Skeletal muscle satellite cell (primary cell): ENCODE measurements at regions not wholly inside any gene's neighbourhood (a gene's known extent, or its start where the extent isn't known, plus 50 kb on each side); places are given as distances from the start of the nearest gene placed in this dataset.

Experiments used
- H3K27me3 ChIP-seq: 2 replicates; pipeline ENCODE4 v1.7.0; 2013; ENCODE audit warnings: low read length; ENCODE audit not compliant: control insufficient read depth, insufficient read depth
- H3K36me3 ChIP-seq: 2 replicates; pipeline ENCODE4 v1.7.0; 2013; ENCODE audit warnings: mild to moderate bottlenecking, control low read depth, low read length; ENCODE audit not compliant: insufficient read depth
- H3K4me1 ChIP-seq: 2 replicates; pipeline ENCODE4 v1.7.0; 2013; ENCODE audit warnings: low read length; ENCODE audit not compliant: control insufficient read depth, insufficient read depth
- H3K4me2 ChIP-seq: 2 replicates; pipeline ENCODE4 v1.7.0; 2013; ENCODE audit warnings: mild to moderate bottlenecking, low read length
- H3K4me3 ChIP-seq: 2 replicates; pipeline ENCODE4 v1.7.0; 2013; ENCODE audit warnings: low read length
- H3K9ac ChIP-seq: 2 replicates; pipeline ENCODE4 v1.7.0; 2013; ENCODE audit warnings: mild to moderate bottlenecking, low read depth, low read length, moderate library complexity
- H3K9me3 ChIP-seq: replicated peaks from 2 replicates; pipeline ENCODE4 v1.7.0; 2013; ENCODE audit warnings: mild to moderate bottlenecking, control low read depth, low read length

- Histone ChIP-seq H3K27me3 (no peaks in the 10 kb centered on the region), H3K36me3 (no peaks in the 10 kb centered on the region), H3K4me1 (no peaks in the 10 kb centered on the region), H3K9me3 (no peaks in the 10 kb centered on the region), H3K4me3 (no peak overlapping the region), H3K4me2 (no peak overlapping the region), H3K9ac (no peak overlapping the region)
Measured at GRCh38 chr13:107907065-107907805, 308.1 kb downstream of the LIG4 start.

- no peak overlapping the region for H3K4me2 ChIP-seq
- H3K9ac ChIP-seq = no peak overlapping the region
- H3K4me3 ChIP-seq = no peak overlapping the region
- no peaks in the 10 kb centered on the region for H3K36me3 ChIP-seq
- H3K27me3 ChIP-seq = no peaks in the 10 kb centered on the region
- no peaks in the 10 kb centered on the region for H3K4me1 ChIP-seq
- no peaks in the 10 kb centered on the region for H3K9me3 ChIP-seq
Measured at GRCh38 chr13:107906131-107906530, 309.2 kb downstream of the LIG4 start.

- H3K9ac ChIP-seq = no peak overlapping the region
- no peaks in the 10 kb centered on the region for H3K4me1 ChIP-seq
- no peaks in the 10 kb centered on the region for H3K27me3 ChIP-seq
- H3K4me2 ChIP-seq = no peak overlapping the region
- no peaks in the 10 kb centered on the region for H3K9me3 ChIP-seq
- no peak overlapping the region for H3K4me3 ChIP-seq
- H3K36me3 ChIP-seq = no peaks in the 10 kb centered on the region
Measured at GRCh38 chr13:107901996-107902562, 313.3 kb downstream of the LIG4 start.

- Histone ChIP-seq H3K9me3 (no peaks in the 10 kb centered on the region), H3K4me1 (no peaks in the 10 kb centered on the region), H3K9ac (no peak overlapping the region), H3K4me2 (no peak overlapping the region), H3K36me3 (no peaks in the 10 kb centered on the region), H3K27me3 (no peaks in the 10 kb centered on the region), H3K4me3 (no peak overlapping the region)
Measured at GRCh38 chr13:107901230-107901629, 314.1 kb downstream of the LIG4 start.

GRCh38 chr13:107900775-107901174, 314.6 kb downstream of the LIG4 start:
- no peak overlapping the region for H3K4me3 ChIP-seq
- H3K4me1 ChIP-seq = no peaks in the 10 kb centered on the region
- no peaks in the 10 kb centered on the region for H3K27me3 ChIP-seq
- H3K9me3 ChIP-seq = no peaks in the 10 kb centered on the region
- no peak overlapping the region for H3K4me2 ChIP-seq
- no peaks in the 10 kb centered on the region for H3K36me3 ChIP-seq
- H3K9ac ChIP-seq = no peak overlapping the region

GRCh38 chr13:107886118-107886517, 329.2 kb downstream of the LIG4 start:
- no peak overlapping the region for H3K4me2 ChIP-seq
- H3K9me3 ChIP-seq = peaks cover 3% of the 10 kb centered on the region
- no peak overlapping the region for H3K9ac ChIP-seq
- H3K27me3 ChIP-seq = no peaks in the 10 kb centered on the region
- no peaks in the 10 kb centered on the region for H3K4me1 ChIP-seq
- H3K4me3 ChIP-seq = no peak overlapping the region
- H3K36me3 ChIP-seq = no peaks in the 10 kb centered on the region

- Histone ChIP-seq H3K4me2 (no peak overlapping the region), H3K36me3 (no peaks in the 10 kb centered on the region), H3K4me1 (no peaks in the 10 kb centered on the region), H3K9me3 (peaks cover 3% of the 10 kb centered on the region), H3K9ac (no peak overlapping the region), H3K27me3 (no peaks in the 10 kb centered on the region), H3K4me3 (no peak overlapping the region)
Measured at GRCh38 chr13:107884564-107884963, 330.8 kb downstream of the LIG4 start.

- H3K27me3 ChIP-seq = no peaks in the 10 kb centered on the region
- no peaks in the 10 kb centered on the region for H3K36me3 ChIP-seq
- H3K9ac ChIP-seq = no peak overlapping the region
- H3K4me1 ChIP-seq = no peaks in the 10 kb centered on the region
- no peaks in the 10 kb centered on the region for H3K9me3 ChIP-seq
- H3K4me2 ChIP-seq = no peak overlapping the region
- H3K4me3 ChIP-seq = no peak overlapping the region
Measured at GRCh38 chr13:107883561-107884175, 331.7 kb downstream of the LIG4 start.

- Histone ChIP-seq H3K9ac (no peak overlapping the region), H3K4me3 (no peak overlapping the region), H3K4me1 (no peaks in the 10 kb centered on the region), H3K4me2 (no peak overlapping the region), H3K9me3 (no peaks in the 10 kb centered on the region), H3K27me3 (no peaks in the 10 kb centered on the region), H3K36me3 (no peaks in the 10 kb centered on the region)
Measured at GRCh38 chr13:107882708-107883560, 332.4 kb downstream of the LIG4 start.

GRCh38 chr13:107881362-107881761, 334.0 kb downstream of the LIG4 start:
- H3K4me2 ChIP-seq = no peak overlapping the region
- H3K36me3 ChIP-seq = no peaks in the 10 kb centered on the region
- no peaks in the 10 kb centered on the region for H3K4me1 ChIP-seq
- no peak overlapping the region for H3K9ac ChIP-seq
- H3K9me3 ChIP-seq = no peaks in the 10 kb centered on the region
- no peaks in the 10 kb centered on the region for H3K27me3 ChIP-seq
- H3K4me3 ChIP-seq = no peak overlapping the region

GRCh38 chr13:107874456-107874855, 340.9 kb downstream of the LIG4 start:
- Histone ChIP-seq H3K4me2 (no peak overlapping the region), H3K4me3 (no peak overlapping the region)

More at GRCh38 chr13:107874456-107874855, 340.9 kb downstream of the LIG4 start:
- no peaks in the 10 kb centered on the region for H3K4me1 ChIP-seq
- H3K36me3 ChIP-seq = no peaks in the 10 kb centered on the region
- no peak overlapping the region for H3K9ac ChIP-seq
- peaks cover 3% of the 10 kb centered on the region for H3K27me3 ChIP-seq
- no peaks in the 10 kb centered on the region for H3K9me3 ChIP-seq
